Fibroblast of gingiva (primary cell): ENCODE measurements at regions not wholly inside any gene's neighbourhood (a gene's known extent, or its start where the extent isn't known, plus 50 kb on each side); places are given as distances from the start of the nearest gene placed in this dataset.
"Not testable (repeated sequence)": the region's sequence is repeated elsewhere in the genome, so short reads cannot be mapped to it uniquely, and the experiment has no call there.

Experiments
- DNase-seq: peaks from one replicate; pipeline ENCODE4 v3.0.0-alpha.2; 2011; ENCODE audit warnings: low read depth

- DNase-seq = no peak
Measured at GRCh38 chr2:23026671-23027070, 358.3 kb upstream of the KLHL29 start.

GRCh38 chr2:23027396-23027795, 357.6 kb upstream of the KLHL29 start:
- no peak for DNase-seq

GRCh38 chr2:23028106-23028505, 356.9 kb upstream of the KLHL29 start:
- DNase-seq = no peak

- no peak for DNase-seq
Measured at GRCh38 chr2:23029111-23029510, 355.9 kb upstream of the KLHL29 start.

- DNase-seq = no peak
Measured at GRCh38 chr2:23029951-23030350, 355.0 kb upstream of the KLHL29 start.

GRCh38 chr2:23034996-23035395, 350.0 kb upstream of the KLHL29 start:
- DNase-seq = no peak

GRCh38 chr2:23036629-23037028, 348.4 kb upstream of the KLHL29 start:
- no peak for DNase-seq

- DNase-seq = no peak
Measured at GRCh38 chr2:23037596-23037995, 347.4 kb upstream of the KLHL29 start.

- no peak for DNase-seq
Measured at GRCh38 chr2:23041443-23041842, 343.5 kb upstream of the KLHL29 start.

GRCh38 chr2:23042216-23042906, 342.6 kb upstream of the KLHL29 start:
- no peak for DNase-seq

GRCh38 chr2:23050388-23050787, 334.6 kb upstream of the KLHL29 start:
- no peak for DNase-seq

GRCh38 chr2:23053601-23054000, 331.4 kb upstream of the KLHL29 start:
- DNase-seq = no peak

- no peak for DNase-seq
Measured at GRCh38 chr2:23055251-23055650, 329.7 kb upstream of the KLHL29 start.

- not testable (repeated sequence) for DNase-seq
Measured at GRCh38 chr2:23056846-23057245, 328.1 kb upstream of the KLHL29 start.

- no peak for DNase-seq
Measured at GRCh38 chr2:23058435-23058834, 326.5 kb upstream of the KLHL29 start.

GRCh38 chr2:23065210-23065609, 319.8 kb upstream of the KLHL29 start:
- DNase-seq = no peak

- no peak for DNase-seq
Measured at GRCh38 chr2:23065936-23066335, 319.0 kb upstream of the KLHL29 start.

GRCh38 chr2:23066686-23067085, 318.3 kb upstream of the KLHL29 start:
- no peak for DNase-seq

- DNase-seq = no peak
Measured at GRCh38 chr2:23069156-23069555, 315.8 kb upstream of the KLHL29 start.

- no peak for DNase-seq
Measured at GRCh38 chr2:23069923-23070322, 315.1 kb upstream of the KLHL29 start.

GRCh38 chr2:23073056-23073455, 311.9 kb upstream of the KLHL29 start:
- DNase-seq = no peak

- DNase-seq = no peak
Measured at GRCh38 chr2:23073671-23074070, 311.3 kb upstream of the KLHL29 start.

- no peak for DNase-seq
Measured at GRCh38 chr2:23077596-23077995, 307.4 kb upstream of the KLHL29 start.

GRCh38 chr2:23078784-23079434, 306.1 kb upstream of the KLHL29 start:
- DNase-seq = no peak
